ENCODE measurements at regions not wholly inside any gene's neighbourhood (a gene's known extent, or its start where the extent isn't known, plus 50 kb on each side); places are given as distances from the start of the nearest gene placed in this dataset.
"Not testable (repeated sequence)": the region's sequence is repeated elsewhere in the genome, so short reads cannot be mapped to it uniquely, and the experiment has no call there.

GRCh38 chr4:188578657-188579056, 439.4 kb downstream of the TRIML1 start:
- no peak for DNase-seq

GRCh38 chr4:188596021-188596420, 456.8 kb downstream of the TRIML1 start:
- no peak for DNase-seq

- no peak for DNase-seq
Observed at GRCh38 chr4:188603646-188604045, 464.4 kb downstream of the TRIML1 start.

DNA sequence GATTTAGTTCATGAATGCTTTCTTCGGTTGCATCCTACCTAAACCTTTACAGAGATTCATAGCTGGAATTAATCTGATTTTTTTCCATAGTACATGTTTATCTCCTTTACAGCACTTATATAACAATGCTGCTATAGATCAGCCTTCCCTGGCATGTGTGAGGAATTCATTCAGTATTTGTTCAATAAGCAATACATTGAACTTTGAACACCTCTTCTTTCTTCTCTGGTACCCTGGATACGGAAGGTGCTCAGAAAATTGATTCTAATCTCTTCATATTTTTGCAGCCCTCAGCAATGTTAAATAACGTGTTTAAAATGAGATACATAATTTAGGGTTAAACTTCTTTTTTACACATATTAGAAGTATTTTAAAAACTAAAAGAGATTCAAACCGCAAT, 467.4 kb downstream of the TRIML1 start:
- no peak for DNase-seq

DNA sequence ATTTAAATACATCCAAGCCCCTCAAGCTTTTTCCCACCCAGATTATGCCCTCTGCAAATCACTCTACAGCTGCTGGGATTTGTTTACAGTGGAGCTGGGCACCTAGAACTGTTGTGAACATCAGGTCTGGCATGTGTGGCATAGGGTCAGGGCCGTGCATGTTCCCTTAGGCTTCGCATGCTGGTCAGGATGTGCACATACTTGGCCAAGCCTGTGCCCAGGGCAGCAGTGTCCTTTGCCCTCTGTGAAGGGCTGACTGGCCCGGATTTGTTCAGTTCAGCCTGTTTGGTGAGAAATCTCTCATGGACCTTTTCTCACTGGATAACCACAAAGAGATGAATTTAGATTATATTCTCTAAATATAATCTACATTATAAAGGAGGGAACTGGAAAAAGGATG, 471.9 kb downstream of the TRIML1 start:
- no peak for DNase-seq

GRCh38 chr4:188612659-188613058, 473.4 kb downstream of the TRIML1 start:
- DNase-seq: no peak

DNA sequence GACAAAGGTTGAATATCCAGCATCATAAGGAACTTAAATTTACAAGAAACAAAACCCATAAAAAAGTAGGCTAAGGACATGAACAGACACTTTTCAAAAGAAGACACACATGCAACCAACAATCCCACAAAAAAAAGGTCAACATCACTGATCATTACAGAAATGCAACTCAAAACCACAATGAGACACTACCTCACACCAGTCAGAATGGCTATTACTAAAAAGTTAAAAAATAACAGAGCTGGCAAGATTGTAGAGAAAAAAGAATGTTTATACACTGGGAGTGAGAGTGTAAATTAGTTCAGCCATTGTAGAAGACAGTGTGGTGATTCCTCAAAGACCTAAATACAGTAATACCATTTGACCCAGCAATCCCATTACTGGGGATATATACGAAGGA, 474.7 kb downstream of the TRIML1 start:
- DNase-seq: no peak

GRCh38 chr4:188619456-188620149, 480.4 kb downstream of the TRIML1 start:
- DNase-seq: no peak

- DNase-seq: no peak
Observed at GRCh38 chr4:188620608-188621007, 481.4 kb downstream of the TRIML1 start.

GRCh38 chr4:188623314-188623854, 484.1 kb downstream of the TRIML1 start:
- no peak for DNase-seq

DNA sequence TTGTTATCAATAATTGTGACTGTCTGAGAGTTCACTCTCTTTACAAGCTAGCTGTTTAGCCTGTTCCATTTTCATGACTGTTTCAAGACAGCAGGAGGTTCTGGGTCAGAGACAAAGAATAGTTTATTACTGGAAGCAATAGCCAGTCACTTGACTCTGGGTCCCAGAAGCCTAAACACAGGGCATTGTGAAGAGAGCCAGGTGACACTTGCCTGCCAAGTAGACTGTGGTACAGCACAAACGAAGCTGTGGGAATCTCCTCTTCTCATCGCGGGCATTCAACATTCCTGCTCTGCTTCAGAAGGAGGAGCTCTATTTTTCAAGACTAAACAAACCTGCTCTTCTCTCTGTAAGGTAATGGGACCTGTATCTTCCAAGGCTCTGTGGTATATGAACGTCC, 485.1 kb downstream of the TRIML1 start:
- DNase-seq: no peak

DNA sequence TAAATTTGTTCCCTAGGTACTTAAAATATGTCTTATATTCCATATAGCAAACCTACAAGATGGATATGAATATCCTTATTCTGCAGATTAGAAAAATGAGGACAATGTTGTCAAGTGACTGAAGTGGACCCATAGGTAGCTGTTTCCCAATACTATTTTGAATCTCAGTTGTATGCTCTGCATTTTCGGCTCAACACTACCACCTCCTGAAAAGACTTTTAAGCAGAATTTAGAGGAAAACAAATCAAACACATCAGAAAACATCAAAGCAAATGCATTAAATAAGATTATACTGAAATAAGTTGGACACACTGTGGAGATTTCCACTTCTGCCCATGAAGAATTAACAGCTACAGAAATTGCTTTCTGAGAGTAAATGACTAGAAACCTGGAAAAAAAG, 488.7 kb downstream of the TRIML1 start:
- DNase-seq: no peak

DNA sequence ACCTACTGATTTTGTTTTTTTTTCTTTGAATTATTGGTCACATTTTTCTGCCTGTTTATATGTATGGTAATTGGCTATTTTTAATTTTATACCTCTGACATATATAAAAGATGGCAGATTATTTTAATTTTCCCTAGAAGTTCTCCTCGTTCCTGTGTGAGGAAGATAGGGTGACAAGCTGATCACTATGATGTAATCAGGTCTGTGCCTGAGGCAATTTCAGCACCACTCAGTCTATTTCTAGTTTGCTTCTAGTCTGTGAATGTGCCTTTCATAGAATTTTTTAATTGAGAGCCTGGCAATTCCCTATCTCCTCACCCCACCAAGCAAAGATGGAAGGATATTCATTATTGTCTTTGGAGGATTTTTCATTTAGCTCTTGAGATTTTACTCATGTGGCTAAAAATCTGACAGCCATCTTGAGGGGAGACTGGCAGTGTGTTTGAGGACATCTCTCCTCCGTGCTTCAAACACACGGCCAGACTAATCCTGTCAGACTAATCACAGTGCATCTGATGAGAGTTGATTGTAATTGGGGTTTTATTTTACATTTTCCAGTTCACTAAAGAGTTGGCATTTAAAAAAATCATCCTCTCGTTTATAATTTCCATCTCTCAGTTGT, 500.3 kb downstream of the TRIML1 start:
- DNase-seq: no peak

GRCh38 chr4:188647820-188648370, 508.7 kb downstream of the TRIML1 start:
- no peak for DNase-seq

GRCh38 chr4:188649635-188650034, 510.4 kb downstream of the TRIML1 start:
- DNase-seq: no peak

DNA sequence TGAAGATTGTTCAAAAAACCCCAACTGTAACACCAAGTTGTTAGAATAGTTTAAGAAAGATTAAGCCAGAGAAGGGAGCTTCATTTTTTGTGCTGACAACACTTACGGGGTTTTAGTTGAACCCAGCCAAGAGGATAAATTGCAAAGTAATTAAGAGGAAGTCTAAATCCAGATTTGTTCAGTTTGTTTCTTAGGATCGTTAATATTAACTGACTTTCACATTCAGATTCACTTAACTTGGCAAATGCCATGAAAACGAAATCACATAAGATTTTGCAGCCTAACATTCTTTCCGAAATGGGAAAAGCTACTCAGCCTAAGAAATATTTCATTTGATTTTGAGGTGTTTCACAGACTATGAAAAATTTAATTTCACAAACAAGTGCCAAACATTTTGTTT, 511.3 kb downstream of the TRIML1 start:
- no peak for DNase-seq

- no peak for DNase-seq
Observed at GRCh38 chr4:188657365-188657764, 518.1 kb downstream of the TRIML1 start.

GRCh38 chr4:188658958-188659522, 519.8 kb downstream of the TRIML1 start:
- no peak for DNase-seq

DNA sequence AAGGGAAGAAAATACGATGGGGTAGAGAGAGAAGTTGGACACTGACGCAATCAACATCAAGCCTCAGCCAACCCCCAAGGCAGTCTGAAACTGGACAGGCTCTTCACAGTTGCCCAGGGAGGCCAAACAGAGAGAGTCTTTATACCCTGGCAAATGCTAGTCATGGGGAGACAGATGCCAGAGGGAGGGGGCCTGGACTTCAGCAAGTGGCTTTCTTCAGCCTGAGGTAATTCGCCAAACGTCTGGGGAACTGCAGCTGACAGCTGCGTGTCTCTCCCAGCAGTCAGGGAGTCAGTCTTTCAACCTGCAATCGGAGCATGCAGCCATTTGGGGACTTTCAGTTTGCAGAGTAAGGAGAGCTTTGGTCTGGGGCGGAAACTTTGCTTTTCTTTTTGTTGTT, 521.6 kb downstream of the TRIML1 start:
- no peak for DNase-seq

GRCh38 chr4:188661502-188661901, 522.3 kb downstream of the TRIML1 start:
- no peak for DNase-seq

DNA sequence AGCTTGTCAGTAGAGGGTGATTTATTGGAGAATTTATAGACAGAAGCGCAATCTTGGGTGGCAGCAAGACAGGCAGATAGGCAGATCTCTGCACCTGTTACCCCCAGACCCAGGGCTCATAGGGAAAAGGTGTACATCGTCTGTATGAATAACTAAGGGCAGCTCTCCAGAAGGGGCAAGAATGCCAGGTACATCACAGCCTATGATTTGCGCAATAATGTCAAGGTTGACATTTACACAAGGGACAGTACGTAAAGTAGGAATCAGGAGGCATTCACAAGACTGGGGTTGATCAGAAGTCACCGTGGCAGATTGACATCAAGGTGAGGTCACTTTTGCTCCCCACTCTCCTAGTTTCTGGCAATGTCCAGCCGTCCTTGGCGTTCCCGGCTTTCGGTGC, 524.1 kb downstream of the TRIML1 start:
- DNase-seq: no peak

DNA sequence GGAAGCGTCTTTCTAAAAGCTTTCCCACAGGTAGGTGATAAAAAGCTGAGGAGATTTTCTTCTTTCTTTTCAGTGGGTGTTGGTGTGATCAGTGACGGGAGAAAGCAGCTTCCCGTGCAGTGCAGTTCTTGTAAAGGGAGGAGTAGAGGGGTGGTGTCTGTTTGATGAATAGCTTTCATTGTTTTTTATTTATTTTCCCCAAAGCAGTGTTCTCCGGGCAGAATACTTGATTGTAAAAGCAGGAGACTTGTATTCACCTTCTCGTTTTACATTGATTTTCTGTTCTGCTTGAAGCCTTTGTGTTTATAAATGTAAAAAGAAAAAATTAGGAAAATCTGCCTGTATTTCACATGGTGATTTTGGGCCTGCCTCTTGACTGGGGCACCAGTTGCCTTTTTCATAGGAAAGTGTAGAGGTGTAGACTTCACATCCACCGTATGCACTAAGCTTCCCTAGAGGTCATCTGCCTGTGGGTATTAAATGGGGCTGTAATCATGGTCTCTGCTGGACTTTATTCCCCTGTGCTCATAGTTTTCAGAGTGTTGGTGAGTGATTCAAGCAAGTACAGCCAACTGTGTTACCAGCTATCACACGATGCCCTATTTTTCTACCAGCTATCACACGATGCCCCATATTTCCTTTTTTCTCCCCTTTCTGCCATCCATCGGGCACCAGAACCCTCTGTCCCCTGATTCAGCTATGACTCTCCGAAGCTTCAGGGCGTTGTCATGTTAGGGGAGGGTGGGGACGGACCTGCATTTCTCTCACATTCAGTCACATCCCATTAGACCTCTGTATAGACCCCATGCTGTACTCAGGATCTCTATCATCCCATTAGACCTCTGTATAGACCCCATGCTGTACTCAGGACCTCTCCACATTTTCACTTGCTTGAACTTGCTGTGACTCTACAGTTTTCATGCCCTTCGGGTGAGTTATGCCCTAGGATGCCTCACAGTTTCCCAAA, 526.5 kb downstream of the TRIML1 start:
- no peak for DNase-seq

DNA sequence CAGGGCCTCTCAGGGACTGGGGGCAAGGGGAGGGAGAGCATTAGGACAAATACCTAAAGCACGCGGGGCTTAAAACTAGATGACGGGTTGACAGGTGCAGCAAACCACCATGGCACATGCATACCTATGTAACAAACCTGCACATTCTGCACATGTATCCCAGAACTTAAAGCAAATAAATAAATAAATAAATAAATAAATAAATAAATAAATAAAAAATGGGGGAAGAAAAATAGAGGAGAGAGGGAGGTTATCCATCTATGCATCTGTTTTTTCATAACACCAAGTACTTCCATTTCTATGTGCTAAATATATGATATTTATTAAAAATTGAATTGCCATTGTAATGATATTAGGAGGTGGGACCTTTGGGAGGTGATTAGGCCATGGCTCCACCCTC, 539.5 kb downstream of the TRIML1 start:
- not testable (repeated sequence) for DNase-seq

Measured in CD4-positive, alpha-beta T cell treated with Interleukin-17A for 4 hours (primary cell).